Stimulated activated CD4-positive, alpha-beta T cell treated with anti-CD3 and anti-CD28 coated beads, Interleukin-12 subunit alpha, Interleukin-12 subunit beta, amount 100 ng/mL, for 4 hours (primary cell): ENCODE measurements at regions not wholly inside any gene's neighbourhood (a gene's known extent, or its start where the extent isn't known, plus 50 kb on each side); places are given as distances from the start of the nearest gene placed in this dataset.
"Not testable (repeated sequence)": the region's sequence is repeated elsewhere in the genome, so short reads cannot be mapped to it uniquely, and the experiment has no call there.

Experiments used
- DNase-seq: peaks from one replicate; pipeline ENCODE4 v3.0.0-alpha.2; 2020

DNA sequence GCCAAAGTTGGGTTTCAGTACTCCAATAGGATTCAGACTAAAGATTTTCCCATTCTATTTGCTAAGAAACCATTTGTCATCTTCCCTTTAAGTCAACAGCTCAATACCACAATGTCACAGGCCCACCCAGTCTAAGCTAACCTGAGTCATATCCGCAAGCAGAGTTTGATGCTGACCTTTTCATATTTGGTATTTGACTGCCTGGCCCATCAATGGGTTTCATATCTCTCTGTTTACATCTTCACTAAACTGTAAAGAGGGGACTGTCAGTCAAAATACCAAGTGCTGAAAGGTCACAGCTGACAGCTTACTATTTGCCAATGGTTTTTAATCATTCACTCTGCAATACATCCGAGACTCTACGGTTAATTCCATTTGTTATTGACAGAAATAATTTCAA is 707.5 kb upstream of the ACTRT1 start:
- DNase-seq, result no peak

DNA sequence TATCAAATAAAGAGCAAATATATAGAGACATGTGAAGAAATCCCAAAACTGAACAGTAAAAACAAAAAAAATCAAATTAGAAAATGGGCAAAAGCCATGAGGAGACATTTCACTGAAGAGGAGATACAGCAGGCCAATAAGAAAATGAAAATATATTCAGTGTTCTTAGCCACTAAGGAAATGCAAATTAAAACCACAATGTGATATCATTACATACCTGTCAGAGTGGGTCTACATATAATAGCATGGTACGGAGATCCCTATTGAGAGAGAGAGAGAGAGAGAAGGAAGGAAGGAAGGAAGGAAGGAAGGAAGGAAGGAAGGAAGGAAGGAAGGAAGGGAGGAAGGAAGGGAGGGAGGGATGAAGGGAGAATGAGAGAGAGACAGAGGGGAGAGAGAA is 707.0 kb upstream of the ACTRT1 start:
- no peak for DNase-seq

DNA sequence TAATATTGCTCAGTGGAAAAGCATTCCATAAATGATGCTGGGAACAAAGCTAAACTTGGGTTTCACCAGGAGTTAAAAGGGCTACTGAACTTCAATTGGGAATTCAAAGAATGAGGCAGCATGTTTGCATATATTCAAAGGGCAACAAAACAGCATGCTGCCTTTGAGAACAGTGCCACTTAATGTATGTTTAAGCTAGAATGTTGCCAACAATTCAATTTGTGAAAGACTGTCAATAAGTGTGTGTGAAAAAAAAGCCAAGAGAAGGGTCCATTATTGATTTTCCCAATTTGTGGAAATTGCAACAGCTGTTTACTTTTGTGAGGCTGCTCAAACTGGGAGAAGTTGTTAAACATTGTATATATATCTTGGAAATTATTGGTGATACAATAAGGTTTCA is 701.9 kb upstream of the ACTRT1 start:
- DNase-seq, result no peak

DNA sequence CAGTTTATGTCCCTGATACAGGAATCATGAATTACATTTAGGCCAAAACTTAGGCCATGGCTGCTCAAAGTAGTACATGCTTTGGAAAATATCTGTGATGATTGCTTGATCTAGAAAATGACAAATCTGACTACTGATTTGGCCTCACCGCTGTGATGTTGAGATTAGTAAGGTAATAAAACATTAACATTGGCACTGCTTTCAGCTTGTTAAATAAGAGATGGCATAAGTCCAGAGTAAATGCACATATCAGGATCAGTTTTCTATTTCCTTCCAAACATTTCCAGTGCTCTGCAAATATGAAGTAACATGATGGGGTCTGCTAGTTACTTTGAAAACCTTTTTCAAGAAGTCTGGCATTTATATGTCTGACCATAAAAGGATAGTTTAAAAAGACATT is 687.3 kb upstream of the ACTRT1 start:
- no peak for DNase-seq

DNA sequence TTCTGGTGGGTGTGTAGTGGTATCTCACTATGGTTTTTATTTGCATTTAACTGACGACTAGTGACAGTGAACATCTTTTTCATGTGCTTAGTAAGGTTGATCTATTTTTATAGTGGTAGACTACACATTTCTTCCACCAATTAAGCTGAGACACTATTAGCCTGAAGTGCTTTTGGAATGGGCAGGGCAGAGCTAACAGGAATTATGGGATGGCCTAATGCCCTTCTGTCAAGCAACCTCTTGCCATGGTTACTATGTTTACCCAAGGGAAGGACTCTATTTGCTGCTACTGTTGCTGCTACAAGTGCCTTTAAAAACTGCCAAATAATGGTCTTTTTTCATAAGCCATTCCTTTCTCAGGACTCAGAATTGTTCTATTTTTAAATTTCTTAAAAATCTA is 676.7 kb upstream of the ACTRT1 start:
- no peak for DNase-seq

DNA sequence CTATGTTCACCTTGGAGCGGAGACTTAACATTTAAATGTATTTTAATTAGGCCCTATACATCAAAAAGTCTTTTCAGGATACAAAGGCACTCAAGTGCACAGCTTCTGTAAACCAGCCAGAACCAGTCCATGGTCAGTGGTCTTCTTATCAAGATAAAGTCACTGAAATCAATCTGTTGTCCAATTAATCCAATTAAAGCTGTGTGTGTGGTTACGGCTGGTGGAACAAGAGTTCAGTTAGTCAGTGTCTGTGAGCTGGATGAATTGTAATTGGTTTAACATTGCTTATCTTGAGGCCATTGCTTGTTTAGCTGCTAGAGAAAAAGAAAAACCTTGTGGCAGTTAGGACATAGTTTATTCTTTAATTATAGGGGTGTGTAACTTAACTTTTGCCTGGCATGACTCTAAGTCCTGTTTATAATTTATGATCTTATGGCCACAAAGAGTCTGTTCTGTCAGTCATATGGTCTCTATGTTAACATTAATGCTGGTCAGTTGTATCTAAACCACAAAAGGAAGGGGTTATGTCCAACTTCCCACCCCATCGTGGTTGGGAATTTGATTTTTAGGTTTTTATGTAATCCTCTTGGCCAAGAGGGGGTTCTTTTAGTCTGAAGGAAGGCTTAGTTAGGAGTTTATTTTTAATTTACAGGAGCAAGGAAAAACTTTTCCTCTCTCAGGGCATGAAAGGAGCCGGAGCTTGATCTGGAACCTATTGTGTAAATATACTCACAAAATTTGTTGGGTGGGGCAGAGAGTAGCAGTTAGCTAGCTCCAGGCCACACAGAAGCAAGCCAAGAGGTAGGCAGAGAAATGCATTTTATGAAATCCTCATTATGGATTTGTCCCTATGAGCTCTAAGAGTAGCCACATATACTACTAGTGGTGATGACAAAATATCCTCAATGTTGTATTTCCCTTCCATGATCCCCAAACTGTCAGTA is 665.7 kb upstream of the ACTRT1 start:
- DNase-seq, result no peak

DNA sequence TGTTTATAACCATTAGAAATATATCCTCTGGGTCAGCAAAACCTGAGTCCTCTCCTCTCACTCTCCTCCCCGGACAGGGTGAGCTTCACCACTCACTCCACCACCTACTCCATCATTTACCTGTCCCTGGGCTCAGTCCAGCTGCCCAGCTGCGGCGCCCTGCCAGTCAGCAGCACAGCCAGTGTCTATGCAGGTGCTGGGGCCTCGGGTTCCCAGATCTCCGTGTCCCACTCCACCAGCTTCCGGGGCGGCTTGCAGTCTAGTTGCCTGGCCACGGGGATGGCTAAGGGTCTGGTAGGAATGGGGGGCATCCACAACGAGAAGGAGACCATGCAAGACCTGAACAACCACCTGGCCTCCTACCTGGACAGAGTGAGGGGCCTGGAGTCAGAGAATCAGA is 662.2 kb upstream of the ACTRT1 start:
- no peak for DNase-seq

DNA sequence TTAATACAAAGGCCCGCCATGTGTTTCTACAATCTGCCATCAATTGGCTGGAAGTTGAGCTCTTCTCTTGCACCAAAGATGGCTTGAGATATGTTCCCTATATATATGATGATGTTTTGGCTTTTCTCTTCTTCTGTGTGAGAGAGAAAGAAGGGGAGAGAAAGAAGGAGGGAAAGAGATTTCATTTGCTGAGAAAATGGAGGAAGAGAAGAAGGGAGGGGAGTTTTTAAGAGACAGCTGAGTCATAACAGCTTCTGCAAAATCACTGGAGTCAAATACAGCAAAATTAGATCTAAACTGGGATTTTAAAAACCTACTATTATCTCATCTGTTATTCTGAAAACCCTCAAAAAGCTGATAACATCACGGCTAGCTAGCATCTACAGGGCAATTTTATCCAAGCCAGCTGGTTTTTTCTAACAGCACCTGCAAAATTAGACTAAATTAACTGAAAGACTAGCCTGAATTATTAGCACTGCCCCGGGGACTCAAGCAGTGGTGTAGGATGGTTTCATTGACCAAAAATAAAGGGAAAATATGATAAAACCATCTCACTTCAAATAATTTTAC is 647.6 kb upstream of the ACTRT1 start:
- DNase-seq, result no peak

DNA sequence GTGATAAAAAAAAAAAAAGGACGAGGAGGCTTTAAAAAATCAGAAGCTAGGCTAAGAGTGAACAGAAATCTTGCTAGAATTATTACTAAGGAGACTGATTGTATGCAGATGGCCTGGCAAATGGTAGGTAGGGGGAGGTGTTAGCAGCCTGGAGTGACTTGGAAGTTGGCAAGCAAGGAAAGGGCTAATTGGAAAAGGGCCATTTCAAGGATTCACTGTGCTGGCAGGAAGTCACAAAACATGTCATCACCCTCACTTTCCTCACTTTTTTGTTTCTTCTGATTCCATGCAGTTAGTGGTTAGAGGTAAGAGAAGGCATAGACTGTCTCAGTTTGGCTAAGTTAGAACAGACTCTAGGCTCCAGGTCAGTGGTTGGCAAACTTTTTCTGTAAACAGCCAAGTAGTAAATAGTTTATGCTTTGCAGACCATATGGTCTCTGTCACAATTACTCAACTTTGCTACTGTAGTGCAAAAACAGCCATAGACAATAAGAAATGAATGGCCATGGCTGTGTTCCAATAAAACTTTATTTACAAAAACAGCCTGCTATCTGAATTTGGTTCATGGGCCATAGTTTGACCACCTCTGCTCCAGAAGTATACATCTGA is 646.5 kb upstream of the ACTRT1 start:
- DNase-seq, result no peak

DNA sequence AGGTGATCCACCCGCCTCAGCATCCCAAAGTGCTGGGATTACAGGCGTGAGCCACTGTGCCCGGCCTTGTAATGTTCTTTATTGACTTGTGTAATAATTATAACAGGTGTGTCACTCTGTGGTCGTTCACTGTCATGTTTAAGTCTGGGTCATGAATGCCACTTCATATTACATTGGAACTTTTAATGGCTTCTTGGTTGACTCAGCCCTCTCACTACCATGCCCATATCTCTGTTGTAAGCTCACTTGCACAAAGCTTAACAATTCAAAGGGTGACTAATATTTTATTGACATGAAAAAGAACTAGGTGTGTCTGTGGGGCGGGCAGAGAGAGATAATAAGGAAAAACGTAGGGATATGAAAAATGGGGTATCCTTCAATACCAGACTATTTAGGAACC is 639.7 kb upstream of the ACTRT1 start:
- DNase-seq, result no peak

DNA sequence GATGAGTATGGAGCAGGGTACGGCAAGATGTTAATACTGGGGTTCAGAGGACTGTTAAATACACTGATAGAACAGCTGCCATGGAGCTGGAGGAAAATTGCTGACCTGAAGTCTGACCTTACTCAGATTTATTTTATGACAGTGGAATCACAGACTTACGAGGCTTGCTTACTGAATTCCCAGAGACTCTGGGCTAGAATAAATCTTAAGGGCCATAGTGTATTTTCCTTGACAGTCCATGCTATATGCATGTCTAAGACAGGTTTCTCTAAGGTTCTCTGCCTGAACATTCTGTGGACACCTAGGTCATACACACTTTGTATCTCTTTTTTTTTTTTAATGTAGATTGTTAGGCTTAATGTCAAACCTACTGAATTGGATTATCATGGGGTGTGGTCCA is 633.2 kb upstream of the ACTRT1 start:
- no peak for DNase-seq

DNA sequence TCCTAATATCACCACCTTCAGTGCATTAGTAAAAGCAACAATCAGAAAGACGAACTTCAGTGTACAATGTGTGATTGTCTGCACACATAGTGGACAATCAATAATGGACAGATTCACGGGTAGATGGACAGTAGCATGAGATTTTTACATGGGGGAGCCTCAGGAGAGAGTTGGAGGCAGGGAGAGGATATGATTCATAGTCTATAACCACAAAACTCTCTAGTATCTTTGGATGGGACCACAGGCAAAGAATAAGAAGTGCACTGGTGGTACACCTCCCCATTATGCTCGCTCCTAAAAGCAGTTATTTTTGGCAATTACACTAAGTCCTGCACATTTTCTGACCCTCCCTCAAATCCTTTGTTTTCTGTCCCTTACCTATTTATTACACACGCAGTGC is 624.4 kb upstream of the ACTRT1 start:
- DNase-seq, result no peak

DNA sequence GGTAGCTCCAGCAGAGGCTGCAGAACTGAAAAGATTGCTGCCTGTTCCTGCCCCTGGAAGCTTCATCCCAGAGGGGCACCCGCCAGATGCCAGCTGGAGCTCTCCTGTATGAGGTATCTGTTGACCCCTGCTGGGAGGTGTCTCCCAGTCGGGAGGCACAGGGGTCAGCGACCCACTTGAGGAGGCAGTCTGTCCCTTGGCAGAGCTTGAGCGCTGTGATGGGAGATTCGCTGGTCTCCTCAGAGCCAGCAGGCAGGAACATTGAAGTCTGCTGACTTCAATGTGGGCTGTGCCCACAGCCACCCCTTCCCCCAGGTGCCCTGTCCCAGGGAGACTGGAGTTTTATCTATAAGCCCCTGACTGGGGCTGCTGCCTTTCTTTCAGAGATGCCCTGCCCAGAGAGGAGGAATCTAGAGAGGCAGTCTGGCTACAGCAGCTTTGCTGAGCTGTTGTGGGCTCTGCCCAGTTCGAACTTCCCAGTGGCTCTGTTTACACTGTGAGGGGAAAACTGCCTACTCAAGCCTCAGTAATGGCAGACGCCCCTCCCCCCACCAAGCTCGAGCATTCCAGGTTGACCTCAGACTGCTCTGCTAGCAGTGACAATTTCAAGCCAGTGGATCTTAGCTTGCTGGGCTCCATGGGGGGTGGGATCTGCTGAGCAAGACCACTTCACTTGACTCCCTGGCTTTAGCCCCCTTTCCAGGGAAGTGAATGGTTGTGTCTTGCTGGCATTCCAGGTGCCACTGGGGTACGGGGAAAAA is 622.3 kb upstream of the ACTRT1 start:
- not testable (repeated sequence) for DNase-seq

DNA sequence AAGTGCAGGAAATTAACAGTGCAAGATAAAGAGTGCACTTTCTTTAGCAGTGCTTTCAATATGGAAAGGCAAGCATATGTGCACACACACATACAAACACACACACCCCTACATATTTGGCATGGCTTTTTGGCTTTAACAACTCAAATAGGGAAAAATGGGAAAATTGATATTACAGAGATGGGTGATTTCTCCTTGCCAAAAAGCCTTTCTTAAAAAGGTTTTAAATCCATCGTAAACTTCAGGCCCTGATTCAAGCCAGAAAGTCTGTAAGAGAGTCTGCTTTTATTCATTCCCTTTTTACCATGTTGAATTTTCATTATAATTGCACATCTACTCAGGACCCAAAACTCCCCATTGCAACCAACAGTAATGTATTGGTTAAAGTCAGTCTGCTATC is 612.0 kb upstream of the ACTRT1 start:
- no peak for DNase-seq

DNA sequence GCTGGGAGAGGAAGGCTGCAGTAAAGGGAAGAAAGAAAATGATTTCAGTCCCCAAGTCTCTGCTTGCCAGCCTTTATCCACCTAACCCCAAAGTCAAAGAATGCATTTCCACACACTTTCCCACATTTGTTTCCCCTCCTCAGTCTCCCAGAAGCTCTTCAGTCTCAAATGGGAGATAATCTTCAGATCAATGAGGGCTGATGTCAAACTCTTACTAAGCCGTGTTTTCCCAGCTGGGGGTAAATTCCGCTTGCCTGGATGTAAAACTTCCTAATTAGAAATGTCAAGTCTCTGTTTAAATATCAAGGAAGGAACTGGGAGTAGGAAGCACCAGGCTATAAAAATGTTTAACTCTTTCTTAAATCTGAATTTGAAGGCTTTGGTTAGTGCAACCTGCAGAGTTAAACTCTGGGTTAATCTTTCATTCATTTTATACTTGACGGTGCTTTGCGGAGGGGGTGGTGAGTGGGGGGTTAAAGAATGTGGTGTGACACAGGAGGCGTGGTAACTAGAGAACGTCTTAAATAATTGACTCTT is 601.4 kb upstream of the ACTRT1 start:
- DNase-seq, result no peak

DNA sequence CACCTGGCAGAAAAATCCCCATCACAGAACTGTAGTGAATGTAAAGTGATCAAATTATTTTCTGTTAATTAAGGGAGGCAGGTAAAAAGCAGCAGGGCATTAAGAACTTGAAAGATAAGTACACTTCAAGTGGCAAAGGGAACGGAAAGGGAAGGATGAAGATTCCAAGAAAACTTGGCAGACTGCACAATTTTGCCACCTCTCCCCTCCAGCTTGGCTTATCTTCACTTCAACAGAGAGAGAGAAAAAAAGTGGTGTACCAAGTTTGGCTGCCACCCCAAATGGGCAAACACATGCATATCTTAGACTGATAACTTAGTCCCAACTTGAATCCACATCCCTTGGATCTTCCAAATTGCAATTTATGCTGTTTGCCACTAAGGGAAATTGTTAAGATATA is 598.1 kb upstream of the ACTRT1 start:
- no peak for DNase-seq

DNA sequence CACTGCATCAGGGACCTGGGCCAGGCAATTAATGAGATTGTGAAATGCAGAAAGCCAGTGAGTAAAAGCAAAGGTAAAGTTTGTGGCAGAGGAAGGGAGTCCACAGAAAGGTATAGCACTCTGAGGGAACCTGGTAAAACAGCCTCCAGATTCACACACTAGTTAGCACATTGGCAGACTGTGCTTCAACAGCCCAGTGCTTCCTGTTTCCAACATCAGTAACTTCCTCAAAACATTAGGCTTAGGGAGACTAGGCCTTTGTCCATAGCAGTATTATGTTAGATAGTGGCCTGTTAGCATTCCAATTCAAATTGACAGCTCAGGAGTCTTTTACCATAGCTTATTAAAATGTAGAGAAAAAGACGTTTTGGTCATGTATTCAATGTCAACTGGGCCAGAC is 582.6 kb upstream of the ACTRT1 start:
- DNase-seq, result no peak

DNA sequence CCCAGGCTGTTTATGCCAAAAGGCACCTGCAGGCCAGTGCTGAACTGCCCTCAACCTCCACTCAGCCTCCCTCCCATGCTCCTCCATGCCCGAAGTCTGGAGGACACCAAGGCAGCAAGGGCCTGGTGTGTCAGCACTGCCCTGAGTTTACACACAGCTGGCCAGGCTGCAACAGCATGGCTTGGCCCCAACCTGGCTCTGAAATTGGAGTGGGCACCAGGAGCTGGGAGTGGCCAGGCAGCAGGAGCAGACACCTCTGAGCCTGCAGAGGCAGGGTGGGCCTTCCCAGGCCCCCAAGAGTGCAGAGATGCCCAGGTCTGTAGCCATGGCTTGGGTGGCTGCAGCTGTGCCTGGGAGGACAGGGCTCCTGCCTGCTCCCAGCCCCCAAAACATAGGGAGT is 571.2 kb upstream of the ACTRT1 start:
- no peak for DNase-seq

DNA sequence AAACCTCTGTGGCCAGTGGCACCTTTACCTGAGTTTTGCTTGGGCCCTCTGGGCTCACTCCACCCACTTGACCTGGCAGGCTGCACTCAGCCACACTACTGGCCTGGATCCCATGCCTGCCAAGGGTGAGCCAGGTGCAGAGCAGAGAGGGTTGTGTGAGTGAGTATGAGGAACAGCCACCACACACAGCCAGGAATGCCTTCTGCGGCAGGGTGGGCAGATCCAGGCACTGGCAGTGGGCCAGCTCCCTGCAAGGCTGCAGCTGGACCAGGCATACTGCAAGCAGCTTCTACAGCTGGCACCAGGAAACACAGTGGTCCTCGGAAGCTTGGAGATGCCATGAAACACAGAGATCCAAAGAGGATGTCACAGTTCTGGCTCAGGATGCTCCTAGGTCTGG is 570.1 kb upstream of the ACTRT1 start:
- DNase-seq, result no peak

DNA sequence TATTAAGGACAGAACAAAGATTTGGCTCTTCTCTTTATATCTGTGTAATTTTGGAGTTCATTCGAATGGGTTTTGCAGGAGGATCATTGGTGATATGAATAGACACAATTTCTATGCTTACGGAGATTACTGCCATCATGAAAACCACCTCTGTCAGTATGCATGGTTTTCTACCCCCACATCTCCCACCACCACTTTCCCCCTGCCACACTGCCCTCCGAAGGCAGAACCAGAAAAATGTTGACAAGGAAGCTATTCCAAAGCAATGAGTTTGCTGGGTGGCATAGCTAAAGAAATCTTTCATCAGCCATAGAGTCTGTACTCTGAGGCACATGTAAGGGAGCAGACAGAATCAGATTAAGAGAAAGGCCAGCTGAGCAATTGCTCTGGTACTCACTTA is 567.3 kb upstream of the ACTRT1 start:
- DNase-seq, result no peak

DNA sequence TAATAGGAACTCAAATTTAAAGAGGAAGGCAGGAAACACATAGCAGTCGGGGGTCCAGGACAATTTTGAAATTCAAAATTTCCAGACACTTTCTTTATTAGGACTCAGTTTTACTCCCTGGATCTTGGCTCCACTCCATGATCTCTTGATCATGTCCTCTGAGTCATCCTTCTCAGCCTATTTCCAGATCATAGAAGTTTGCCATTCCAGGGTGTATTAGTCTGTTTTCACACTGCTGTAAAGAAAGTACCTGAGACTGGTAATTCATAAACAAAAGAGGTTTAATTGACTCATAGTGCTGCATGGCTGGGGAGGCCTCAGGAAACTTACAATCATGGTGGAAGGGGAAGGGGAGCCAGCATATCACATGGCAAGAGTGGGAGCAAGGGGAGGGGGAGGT is 564.7 kb upstream of the ACTRT1 start:
- no peak for DNase-seq

DNA sequence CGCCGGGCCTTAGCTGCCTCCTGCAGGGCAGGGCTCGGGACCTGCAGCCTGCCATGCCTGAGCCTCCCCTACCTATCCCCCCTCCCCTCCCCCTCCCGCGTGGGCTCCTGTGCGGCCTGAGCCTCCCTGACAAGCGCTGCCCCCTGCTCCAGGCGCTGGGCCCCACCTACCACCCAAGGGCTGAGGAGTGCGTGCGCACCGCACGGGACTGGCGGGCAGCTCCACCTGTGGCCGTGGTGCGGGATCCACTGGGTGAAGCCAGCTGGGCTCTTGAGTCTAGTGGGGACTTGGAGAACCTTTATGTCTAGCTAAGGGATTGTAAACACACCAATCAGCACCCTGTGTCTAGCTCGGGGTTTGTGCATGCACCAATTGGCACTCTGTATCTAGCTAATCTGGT is 554.6 kb upstream of the ACTRT1 start:
- DNase-seq, result not testable (repeated sequence)

DNA sequence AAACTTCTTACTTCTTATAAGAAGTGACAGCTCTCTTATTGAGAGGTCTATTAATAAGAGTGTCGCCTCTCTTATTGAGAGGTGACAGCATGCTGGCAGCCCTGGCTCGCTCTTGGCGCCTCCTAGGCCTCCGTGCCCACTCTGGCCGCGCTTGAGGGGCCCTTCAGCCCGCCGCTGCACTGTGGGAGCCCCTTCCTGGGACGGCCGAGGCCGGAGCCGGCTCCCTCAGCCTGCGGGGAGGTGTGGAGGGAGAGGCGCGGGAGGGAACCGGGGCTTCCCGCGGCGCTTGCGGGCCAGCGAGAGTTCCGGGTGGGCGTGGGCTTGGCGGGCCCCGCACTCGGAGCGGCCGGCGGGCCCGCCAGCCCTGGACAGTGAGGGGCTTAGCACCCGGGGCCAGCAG is 554.2 kb upstream of the ACTRT1 start:
- not testable (repeated sequence) for DNase-seq
